ENCODE measurements at regions not wholly inside any gene's neighbourhood (a gene's known extent, or its start where the extent isn't known, plus 50 kb on each side); places are given as distances from the start of the nearest gene placed in this dataset.
"Not testable (repeated sequence)": the region's sequence is repeated elsewhere in the genome, so short reads cannot be mapped to it uniquely, and the experiment has no call there.

DNA sequence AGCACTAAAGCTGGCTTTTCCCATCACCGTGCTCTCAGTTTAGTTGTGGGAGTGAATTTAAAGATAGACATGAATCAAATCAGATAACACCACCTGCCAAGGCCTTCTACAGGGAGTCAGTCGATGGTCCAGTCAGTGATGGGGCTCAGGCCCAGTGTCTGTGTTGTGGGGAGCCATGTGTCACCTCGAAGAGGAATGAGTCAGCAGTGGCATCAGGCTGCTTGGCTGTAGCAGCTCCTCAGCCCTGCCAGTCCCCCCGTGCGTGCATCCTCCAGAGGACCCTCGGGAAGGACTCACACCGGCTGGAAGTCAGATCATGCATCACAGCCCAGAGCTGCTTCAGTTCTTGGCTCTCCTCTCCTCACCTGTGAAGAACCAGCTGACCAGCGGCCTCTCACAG, 420.4 kb upstream of the RAB6C start:
- no peak for DNase-seq

DNA sequence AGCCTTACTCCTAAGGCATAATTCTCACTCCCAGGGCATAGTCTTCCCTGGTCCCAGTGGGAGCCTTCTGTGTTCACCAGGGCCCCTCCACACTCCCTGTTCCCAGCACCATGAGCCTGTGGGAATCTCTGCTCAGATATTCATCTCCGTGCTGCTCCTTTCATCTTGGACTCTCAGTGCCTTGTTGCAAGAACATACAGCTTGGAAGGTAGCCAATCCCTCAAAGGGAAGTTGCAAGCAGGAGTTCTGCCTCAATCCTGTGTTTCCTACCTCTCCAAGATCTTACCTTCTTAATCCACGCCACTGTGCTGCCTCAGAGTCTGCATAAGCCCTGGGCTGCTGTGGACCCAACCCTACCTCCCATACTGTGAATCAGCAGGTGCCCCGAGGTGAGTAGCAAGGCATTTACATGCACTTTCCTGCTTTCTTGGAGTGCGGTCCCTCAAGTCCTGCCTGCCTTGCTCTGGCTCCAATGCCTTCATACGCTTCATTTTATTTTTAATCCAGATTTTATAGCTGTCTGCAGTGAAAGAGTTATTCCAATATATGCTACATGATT, 413.8 kb upstream of the RAB6C start:
- no peak for DNase-seq

DNA sequence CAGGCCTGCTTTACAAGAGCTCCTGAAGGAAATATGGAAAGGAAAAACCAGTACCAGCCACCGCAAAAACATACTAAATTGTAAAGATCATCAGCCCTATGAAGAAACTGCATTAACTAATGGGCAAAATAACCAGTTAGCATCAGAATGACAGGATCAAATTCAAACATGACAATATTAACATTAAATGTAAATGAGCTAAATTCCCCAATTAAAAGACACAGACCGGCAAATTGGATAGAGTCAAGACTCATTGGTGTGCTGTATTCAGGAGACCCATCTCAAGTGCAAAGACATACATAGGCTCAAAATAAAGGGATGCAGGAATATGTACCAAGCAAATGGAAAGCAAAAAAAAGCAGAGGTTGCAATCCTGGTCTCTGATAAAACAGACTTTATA, 408.7 kb upstream of the RAB6C start:
- not testable (repeated sequence) for DNase-seq

DNA sequence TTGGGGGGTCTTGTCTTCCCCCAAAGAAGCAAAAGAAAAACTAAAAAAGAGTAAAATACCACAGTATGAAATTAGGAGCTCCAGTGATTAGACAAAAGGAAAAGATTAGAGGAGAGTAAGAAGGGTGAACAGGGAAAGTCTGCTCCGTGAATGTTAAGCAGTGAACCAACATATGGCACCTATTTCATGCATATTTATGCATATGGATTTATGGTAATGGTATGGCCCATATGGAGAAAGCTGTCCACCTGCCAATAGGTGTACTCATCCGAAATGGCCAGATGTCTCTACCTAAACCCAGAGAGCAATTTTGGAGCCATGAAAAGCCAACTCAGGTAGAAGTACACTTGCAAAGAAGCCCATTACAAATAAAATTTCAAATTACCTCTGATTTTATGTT, 404.0 kb upstream of the RAB6C start:
- no peak for DNase-seq

DNA sequence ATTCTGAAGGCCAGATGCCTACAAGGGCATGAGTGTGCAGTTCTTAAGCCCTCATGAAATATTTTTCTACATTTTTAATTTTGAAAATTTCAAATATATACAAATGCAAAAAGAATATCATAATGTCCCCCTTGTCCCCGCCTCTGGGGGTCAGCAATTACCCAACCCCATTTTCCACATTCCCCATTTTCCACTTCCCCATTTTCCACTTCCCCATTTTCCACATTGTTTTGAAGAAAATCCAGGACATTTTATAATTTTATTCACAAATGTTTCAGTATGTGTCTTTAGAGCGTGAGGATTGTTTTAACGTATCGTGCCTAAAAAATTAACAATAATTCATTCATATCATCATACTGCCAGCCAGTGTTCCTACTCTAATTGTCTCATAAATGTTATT, 403.6 kb upstream of the RAB6C start:
- no peak for DNase-seq

DNA sequence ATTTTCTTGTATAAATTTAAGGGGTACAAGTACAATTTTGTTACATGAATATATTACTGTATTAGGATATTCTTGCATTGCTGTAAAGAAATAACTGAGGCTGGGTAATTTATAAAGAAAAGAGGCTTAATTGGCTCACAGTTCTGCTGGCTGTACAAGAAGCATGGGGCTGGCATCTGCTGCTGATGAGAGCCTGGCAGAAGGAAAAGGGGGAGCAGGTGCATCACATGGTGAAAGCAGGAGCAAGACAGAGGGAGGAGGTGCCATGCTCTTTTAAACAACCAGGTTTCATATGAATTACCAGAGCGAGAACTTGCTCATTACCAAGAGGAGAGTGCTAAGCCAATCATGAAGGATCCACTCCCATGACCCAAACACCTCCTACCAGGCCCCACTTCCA, 399.5 kb upstream of the RAB6C start:
- DNase-seq, result no peak

DNA sequence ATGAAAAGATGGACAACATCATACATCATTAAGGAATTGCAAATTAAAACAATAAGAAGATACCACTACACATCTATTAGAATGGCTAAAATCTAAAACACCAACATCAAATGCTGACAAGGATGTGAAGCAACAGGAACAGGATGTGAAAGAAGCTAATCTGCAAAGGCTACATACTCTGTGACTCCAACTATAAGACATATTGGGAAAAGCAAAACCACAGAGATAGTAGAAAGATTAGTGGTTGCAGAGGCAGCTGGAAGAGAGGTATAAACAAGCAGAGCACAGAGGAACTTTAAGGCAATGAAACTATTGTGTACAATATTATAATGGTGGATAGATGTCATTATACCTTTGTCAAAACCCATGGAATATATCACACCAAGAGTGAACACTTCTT, 393.7 kb upstream of the RAB6C start:
- no peak for DNase-seq

DNA sequence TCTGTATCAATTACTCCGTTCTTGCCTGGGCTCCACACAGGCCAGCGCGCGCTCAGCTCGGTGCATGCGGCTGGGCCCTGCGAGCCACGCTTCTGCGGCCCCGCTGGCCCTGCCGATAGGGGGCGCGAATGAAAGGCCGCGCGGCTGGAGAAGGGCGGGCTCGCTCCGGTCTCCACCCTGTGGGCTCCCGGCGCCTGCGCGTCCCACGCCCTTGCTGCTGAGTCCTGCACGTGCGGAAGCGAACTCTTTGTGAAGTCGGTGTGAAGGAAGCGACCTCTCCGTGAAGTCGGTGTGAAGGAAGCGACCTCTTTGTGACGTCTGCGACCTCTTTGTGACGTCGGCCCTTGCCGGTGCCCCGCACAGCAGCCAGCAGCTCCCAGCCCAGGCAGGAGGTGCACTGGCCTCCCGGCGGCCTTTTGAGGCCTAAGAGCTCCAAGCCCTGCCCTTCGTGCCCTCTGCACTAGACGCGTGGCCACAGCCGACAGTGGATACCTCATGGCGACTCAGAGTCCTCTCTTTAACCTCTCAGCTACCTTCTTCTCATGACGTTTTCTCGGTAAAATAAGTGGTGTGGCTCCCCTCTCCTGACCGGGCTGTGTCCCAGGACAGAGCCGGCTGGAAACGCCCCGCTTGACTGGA, 391.9 kb upstream of the RAB6C start:
- no peak for DNase-seq

DNA sequence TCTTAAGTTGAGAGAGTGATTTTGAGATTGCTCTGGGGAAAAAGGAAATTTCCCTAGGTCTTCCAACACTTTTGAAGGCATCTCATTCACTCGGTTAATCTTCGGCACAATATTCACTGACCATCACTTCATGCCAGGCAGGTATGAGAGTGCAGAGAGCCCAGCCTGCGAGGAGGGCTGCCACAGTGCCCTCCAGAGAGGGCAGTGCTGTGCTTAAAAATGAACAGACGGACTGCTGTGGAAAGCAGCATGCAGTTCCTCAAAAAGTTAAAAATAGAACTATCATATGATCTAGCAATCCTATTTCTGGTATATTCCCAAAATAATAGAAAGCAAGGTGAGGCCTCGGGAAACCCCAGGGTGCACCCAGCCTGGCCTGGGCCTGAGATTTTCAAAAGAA, 374.9 kb upstream of the RAB6C start:
- DNase-seq, result no peak

DNA sequence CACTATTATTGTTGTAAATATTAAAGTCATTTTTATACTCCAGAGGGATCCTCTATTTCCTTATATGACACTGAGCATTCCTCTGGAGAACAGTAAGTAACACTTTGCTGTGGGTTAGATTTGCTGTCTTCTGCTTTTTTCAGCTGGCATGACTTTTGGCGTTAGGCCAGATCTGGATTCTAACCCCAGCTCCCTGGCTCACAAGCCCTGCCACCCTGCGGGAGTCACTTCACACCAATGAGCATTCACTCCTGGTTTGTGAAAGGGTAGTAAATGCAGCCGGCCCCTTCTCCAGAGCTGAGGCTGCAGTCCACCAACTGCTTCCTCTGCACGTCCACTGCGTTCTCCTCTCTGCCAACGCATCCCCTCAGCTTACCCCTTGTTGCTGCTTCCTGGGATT, 373.8 kb upstream of the RAB6C start:
- DNase-seq, result no peak

DNA sequence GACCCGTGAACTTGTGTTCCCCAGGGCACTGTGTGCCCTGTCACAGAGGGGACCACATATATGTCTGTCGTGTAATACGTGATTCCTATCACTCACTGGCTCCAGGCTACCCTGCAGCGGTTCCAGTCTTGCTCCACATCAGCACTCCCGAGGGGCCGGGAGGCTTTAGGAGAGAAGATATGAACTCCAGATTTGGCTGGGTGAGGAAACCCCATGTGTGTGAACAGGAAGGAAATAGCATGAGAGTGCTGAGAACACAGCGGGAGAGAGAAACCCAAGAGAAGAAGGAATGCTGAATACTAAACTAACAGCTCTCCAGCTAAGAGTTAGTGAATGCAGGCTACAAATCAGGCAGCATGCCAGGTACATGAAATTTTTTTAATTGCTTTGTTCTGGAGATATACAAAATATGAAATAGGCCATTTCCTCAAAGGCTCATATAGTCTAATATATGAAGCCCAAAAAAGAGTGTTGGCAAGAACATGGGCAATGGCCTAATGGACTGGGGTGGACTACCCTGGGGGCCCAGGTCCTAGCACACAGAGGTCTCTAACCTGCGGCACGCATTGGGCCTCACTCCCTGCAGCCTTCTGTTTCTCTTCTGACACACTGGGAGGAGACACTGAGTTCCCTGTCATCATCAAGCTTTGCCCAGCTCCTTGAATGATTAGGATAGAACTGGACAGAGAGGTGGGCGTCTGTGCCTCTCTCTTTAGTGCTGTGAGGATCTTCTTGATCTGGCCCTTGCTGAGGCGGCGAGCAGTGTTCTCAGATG, 372.8 kb upstream of the RAB6C start:
- no peak for DNase-seq

DNA sequence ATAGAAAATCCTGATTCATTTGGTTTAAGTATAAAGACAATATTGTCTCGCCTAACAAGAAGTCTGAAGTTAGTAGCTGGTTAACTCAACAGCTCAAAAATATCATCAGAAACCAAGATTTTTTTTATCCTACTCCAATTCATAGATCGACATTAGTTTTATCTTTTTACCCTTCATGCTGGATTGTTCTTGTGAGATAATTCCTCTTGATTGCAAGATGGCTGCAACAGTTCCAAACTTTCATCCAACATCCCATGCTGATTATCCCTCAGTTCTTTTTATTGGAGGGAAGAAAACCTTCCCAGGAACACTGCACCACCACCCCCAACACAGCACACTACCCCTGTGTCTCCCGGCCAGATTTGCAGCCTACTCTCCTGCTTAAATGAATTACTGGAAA, 370.2 kb upstream of the RAB6C start:
- no peak for DNase-seq

DNA sequence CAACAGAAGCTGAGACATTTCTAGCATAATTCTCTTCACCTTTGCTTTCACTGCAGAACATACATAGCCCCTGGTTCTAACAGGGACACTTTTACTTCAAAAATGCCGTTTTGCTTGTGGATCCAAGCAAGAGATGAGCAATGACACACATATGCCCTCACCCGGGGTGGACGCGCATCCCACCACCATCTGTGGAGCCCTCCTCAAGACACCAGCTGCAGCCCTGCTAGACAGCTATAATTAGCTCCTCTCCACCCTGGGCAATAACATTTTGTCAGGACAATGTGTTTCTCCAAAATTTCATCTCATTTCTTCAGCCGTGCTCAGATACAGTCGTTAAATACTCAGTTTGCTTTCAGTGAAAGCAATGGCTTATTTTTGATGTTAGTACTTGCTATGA, 368.7 kb upstream of the RAB6C start:
- no peak for DNase-seq

DNA sequence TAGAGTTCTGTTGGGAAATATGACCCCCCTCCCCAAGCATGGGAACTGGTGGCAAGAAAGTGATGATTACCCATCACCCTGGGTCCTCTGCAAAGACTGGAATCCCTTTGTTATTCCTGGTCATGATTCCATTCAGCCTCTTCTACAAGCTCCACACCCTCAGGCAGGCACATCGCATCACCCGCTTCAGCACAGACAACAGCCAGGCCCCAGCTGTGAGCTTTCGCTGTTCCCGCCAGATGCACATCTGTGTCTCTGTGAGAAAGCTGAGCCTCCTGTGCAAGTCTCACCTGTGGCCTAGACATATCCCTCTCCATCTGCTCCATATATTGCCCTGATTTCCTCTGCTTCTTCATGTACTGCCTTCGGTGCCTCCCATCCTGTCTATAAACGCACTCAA, 368.0 kb upstream of the RAB6C start:
- no peak for DNase-seq

DNA sequence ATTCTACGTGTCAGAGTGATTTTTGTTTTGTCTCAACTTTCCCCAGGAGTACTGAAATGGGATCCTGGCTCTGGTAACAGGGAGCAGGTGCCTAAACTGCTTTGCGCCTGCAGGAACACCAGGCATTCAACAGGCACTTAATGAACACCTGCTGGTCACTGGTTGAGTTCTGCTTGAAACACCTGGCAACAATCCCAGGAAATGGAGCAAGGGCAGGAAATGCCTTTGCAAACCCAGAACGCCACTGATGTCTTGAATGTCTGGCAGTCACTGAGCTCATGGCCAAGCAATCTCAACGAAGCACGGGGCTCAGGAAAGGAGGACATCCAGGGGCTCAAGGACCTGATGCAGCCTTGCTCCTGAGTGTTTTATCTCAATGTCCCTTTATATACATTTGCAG, 360.0 kb upstream of the RAB6C start:
- no peak for DNase-seq

DNA sequence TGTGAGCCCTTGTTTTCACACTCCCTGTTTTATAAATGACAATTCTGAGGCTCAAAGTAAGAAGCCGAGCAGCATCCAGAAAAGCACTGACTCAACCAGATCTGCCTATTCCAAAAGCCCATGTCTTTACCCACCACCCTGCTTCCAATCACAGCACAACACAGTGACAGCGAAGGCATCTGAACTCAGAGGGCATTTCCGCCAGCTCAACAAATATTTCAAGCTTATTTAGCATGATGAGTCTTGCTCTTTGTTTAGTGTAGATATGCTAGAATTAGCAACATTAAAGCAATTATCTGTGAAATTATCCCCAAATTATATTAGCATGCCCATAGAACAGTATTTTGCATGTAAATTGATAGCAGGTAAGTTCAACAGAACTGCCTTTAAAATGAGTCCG, 359.1 kb upstream of the RAB6C start:
- DNase-seq, result no peak

DNA sequence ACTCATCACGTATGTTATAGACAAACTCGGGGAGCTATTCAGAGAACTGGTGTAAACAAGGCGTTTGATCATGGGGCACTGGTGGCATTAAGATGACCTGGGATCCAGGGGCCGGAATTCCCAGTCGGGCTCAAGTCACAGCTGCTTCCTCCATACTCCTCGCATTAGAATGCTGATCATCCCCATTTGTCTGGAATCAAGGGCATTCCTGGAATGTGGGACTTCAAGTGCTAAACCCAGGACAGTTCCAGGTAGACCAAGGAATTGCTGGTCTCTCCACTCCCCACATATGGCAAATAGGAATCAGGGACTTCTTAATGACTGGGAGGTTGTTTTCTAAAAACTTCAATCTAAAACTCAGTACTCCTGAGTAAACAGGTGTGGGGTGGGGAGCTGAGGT, 355.7 kb upstream of the RAB6C start:
- DNase-seq, result no peak

DNA sequence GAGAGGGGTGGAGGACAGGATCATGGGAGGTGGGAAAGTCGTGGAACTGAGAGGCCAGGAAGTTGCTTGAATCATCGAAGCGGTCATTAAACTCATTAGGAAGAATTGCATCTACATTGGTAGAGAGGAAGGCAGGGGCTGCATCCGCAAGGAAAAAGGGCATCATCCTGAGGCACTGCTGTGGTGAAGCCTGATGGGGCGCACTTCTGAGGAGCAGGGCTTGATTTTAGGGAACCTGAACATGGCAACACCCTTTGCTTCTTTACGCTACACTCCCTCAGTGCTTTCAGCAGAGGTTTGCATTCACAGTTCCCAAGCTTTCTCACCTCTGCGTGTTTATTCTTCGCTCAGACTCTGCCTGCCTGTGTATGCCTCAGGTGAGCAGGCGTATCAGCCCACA, 352.0 kb upstream of the RAB6C start:
- no peak for DNase-seq

DNA sequence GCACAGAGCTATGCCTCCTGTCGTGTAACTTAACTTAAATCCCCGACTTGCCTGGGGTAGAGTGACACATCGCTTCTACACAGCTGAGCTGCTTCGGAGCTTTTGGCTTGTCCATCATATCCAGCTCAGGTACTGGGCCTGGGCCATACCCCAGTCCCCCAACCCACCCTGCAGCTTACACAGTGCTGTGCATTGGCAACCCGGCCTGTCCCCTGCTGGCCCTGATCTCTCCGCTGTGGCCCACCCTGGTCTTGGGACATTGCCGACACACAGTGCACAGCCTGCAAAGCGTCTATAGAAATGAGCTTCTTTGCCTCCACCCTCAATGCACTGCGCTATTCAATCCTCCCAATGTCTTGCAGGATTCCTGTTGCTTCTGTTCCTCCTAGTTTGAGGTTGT, 342.8 kb upstream of the RAB6C start:
- DNase-seq, result no peak

DNA sequence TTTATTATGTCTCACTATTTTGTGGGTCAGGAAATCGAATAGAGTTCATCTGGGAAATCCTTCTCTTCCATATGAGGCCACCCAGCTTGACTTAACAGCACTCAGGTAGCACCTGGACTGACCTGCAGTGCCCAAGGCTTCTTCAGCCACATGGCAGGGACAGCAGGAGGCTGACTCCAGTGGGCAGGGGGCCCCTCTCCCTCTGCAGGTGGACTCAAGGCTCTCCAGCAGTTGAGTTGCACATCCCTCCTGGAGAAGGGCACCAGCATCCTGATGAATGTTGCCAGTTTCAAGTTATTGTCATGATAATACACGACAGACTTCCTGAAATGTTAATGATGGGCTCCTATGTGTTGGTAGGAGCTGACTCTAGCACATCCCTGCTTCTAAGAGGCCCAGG, 338.1 kb upstream of the RAB6C start:
- no peak for DNase-seq

DNA sequence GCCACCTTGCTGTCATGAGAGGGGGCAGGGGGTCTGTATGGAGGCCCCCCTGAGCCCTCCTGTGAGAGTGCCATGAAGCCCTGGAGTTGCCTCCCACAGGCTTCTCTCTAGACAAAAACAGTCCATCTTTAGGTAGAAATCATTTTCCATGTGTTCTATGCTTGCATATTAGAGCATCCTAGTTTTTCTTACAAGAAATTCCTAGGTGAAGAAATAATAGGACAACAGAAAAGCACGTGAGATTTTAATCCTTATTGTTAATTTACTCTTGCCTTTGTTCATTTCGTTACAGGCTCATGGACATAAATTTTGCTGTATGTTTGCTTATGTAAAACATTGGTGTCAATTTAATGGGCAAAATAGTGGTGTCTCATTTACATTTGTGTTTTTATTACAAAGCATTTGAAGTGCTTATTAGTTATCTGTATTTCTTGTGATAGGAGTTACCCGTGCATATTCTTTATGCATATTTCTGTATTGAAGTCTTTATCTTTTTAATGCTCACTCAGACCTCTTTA, 336.9 kb upstream of the RAB6C start:
- DNase-seq, result no peak

DNA sequence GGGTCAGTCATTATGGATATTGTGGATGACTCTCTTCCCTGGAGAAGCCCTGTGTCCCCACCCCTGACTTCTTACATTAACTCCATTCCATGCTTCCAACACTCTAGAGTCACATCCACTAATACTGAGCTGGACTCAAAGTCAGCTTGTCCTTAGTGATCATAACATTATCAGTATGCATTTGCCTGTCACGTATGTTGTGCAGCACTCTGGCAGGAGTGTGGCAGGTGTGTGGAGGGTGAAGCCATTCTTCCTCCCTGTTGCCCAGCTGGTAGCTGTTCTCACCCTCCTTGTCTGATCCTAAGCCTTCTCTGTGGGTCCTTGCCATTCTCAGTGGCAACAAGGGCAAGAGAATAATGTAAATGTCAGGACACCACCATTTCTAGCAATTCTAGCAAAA, 334.1 kb upstream of the RAB6C start:
- no peak for DNase-seq

DNA sequence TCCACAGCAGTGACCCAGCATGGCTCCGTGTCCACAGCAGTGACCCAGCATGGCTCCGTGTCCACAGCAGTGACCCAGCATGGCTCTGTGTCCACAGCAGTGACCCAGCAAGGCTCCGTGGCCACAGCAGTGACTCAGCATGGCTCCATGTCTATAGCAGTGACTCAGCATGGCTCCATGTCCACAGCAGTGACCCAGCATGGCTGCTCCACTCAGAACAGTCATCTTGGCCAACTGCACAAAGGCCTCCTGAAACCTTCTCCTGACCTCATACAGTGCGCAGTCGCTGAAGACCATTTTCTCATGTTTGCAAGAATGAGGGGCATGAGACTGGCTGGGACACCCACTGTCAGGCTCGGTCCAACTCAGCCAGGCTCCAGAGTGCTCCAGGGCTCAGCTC, 333.4 kb upstream of the RAB6C start:
- DNase-seq, result no peak

DNA sequence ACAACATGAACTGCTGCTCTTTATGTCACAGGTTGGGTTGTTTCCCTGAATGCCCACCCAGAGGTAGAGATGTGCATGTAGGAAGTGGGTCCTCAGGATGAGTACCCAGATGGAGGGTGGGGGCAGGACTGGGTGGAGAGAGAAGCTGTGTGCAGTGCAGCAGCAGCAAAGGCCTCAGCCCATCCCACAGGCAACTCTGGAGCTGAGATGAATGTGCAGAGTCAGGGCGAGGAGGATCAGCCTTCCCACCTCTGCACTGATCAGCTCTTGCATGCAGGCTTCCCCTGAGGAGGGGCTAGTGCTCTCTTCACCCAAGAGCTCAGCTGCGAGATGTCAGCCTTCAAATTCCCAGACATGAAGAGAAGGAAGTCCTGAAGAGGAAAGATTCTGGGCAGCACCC, 326.2 kb upstream of the RAB6C start:
- no peak for DNase-seq

DNA sequence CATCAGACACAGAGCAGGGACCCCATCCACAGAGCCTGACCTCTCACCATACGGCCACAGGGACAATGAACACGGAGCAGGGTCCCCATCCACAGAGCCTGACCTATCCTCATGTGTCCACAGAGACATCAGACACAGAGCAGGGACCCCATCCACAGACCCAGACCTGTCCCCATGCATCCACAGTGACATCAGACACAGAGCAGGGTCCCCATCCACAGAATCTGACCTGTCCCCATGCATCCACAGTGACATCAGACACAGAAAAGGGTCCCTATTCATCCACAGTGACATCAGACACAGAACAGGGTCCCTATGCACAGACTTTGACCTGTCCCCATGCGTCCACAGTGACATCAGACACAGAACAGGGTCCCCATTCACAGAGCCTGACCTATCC, 325.1 kb upstream of the RAB6C start:
- DNase-seq, result no peak

Data from activated CD4-positive, CD25-positive, alpha-beta regulatory T cell (primary cell).